GM12891 (cell line): ENCODE measurements at regions not wholly inside any gene's neighbourhood (a gene's known extent, or its start where the extent isn't known, plus 50 kb on each side); places are given as distances from the start of the nearest gene placed in this dataset.
"Not testable (repeated sequence)": the region's sequence is repeated elsewhere in the genome, so short reads cannot be mapped to it uniquely, and the experiment has no call there.

Source experiments
- DNase-seq: peaks from one replicate; pipeline ENCODE4 v3.0.0; 2011; ENCODE audit warnings: low spot score; ENCODE audit not compliant: insufficient read length
- FAIRE-seq: peaks from 2 replicates; lab custom pipeline; 2011; peaks lifted over from hg19 to GRCh38; lab: Jason Lieb, UNC
- PAX5 ChIP-seq: IDR thresholded peaks from 2 replicates; pipeline ENCODE4 v1.6.1; 2011; ENCODE audit warnings: low read length, moderate library complexity, mild to moderate bottlenecking; ENCODE audit not compliant: insufficient read depth, severe bottlenecking
- POLR2A ChIP-seq: IDR thresholded peaks from 2 replicates; pipeline ENCODE4 v1.6.1; 2011; ENCODE audit warnings: low read depth, low read length, control low read depth
- POLR2AphosphoS5 ChIP-seq: IDR thresholded peaks from 2 replicates; pipeline ENCODE4 v1.6.1; 2011; ENCODE audit warnings: low read depth, low read length, control low read depth
- POU2F2 ChIP-seq: IDR thresholded peaks from 2 replicates; pipeline ENCODE4 v1.6.1; 2011; ENCODE audit warnings: low read depth, mild to moderate bottlenecking, control low read depth, low read length, moderate library complexity
- SPI1 ChIP-seq: IDR thresholded peaks from 2 replicates; pipeline ENCODE4 v1.6.1; 2011; ENCODE audit warnings: low read depth, low read length, control low read depth
- TAF1 ChIP-seq: IDR thresholded peaks from 2 replicates; pipeline ENCODE4 v1.6.1; 2011; ENCODE audit warnings: low read depth, low read length, control low read depth

- DNase-seq (no peak), FAIRE-seq (no peak)
- TF ChIP-seq POLR2A (no peak), SPI1 (no peak), PAX5 (no peak), POU2F2 (no peak), TAF1 (no peak)
Observed at GRCh38 chr1:94769551-94769950, 50.6 kb upstream of the SLC44A3 start.

- DNase-seq, result no peak
- TF ChIP-seq POLR2A (no peak), SPI1 (no peak), POLR2AphosphoS5 (no peak), PAX5 (no peak), POU2F2 (no peak), TAF1 (no peak)
- FAIRE-seq, result no peak
Observed at GRCh38 chr1:94768036-94768435, 52.1 kb upstream of the SLC44A3 start.

DNA sequence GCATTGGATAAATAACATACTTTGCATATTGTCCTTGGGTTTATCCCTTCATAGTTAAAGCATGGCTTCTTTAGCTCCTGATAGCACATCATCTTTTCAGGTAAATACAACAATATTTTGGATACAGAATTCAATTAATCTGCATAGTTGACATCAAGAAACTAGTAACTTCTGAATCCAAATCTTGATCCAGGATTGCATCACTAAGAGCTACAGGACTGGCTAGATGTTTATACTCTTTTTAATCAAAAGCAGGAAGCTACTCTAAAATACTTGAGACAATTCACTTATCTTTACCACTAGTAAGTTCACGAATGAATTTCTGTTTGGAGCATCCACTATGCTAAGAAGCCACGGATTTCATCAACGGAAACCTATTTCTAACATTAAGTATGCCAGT is 54.2 kb upstream of the SLC44A3 start:
- no peak for FAIRE-seq
- TF ChIP-seq POLR2A (no peak), POU2F2 (no peak), SPI1 (no peak), PAX5 (no peak), TAF1 (no peak), POLR2AphosphoS5 (no peak)

GRCh38 chr1:94759188-94759587 is 61.0 kb upstream of the SLC44A3 start:
- TF ChIP-seq PAX5 (no peak), POLR2AphosphoS5 (no peak), TAF1 (no peak), POU2F2 (no peak), POLR2A (no peak), SPI1 (no peak)
- DNase-seq (no peak), FAIRE-seq (no peak)

More for the DNA sequence above, 54.2 kb upstream of the SLC44A3 start:
- DNase-seq, result no peak

DNA sequence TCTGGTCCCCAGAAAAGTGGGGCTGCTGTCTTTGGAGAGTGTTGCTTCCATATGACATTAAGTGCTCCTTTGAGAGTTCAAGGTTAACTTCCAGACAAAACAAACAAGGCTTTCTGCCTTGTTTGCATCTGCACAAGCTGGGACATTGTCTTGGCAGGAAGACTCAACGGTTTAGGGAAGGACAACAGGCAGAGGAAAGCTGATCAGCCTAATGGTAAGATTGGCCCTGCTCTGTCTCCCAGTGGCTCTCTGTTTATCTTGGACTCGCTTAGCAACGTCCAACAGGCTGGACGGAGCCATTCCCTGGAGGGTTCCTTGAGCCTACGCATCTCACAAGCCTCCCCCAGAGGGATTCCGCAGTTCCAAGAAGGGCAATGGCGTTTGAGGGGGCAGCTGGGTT is 62.2 kb upstream of the SLC44A3 start:
- DNase-seq (no peak), FAIRE-seq (no peak)
- TF ChIP-seq POU2F2, result no peak
- no peak for TF ChIP-seq POLR2AphosphoS5
- TF ChIP-seq POLR2A, result no peak
- no peak for TF ChIP-seq PAX5
- TF ChIP-seq SPI1, result no peak
- no peak for TF ChIP-seq TAF1

- no peak for TF ChIP-seq POU2F2
- no peak for TF ChIP-seq POLR2A
- TF ChIP-seq TAF1, result no peak
- no peak for TF ChIP-seq PAX5
- no peak for TF ChIP-seq SPI1
- no peak for TF ChIP-seq POLR2AphosphoS5
- no peak for DNase-seq
- no peak for FAIRE-seq
Observed at GRCh38 chr1:94755675-94756074, 64.5 kb upstream of the SLC44A3 start.

GRCh38 chr1:94755016-94755415 is 65.1 kb upstream of the SLC44A3 start:
- not testable (repeated sequence) for DNase-seq, FAIRE-seq

GRCh38 chr1:94754570-94754969 is 65.6 kb upstream of the SLC44A3 start:
- DNase-seq (no peak), FAIRE-seq (no peak)
- TF ChIP-seq POU2F2 (no peak), TAF1 (no peak), POLR2AphosphoS5 (no peak), POLR2A (no peak), SPI1 (no peak), PAX5 (no peak)

GRCh38 chr1:94754095-94754494 is 66.1 kb upstream of the SLC44A3 start:
- TF ChIP-seq POLR2AphosphoS5 (no peak), POU2F2 (no peak), TAF1 (no peak), PAX5 (no peak), SPI1 (no peak), POLR2A (no peak)
- no peak for FAIRE-seq
- DNase-seq, result no peak

- FAIRE-seq (no peak), DNase-seq (no peak)
- no peak for TF ChIP-seq POLR2A
- no peak for TF ChIP-seq SPI1
- no peak for TF ChIP-seq POU2F2
Observed at GRCh38 chr1:94753171-94753972, 66.8 kb upstream of the SLC44A3 start.

- not testable (repeated sequence) for FAIRE-seq, DNase-seq
Observed at GRCh38 chr1:94751483-94751882, 68.7 kb upstream of the SLC44A3 start.
